Effector memory CD8-positive, alpha-beta T cell (primary cell): ENCODE measurements at regions not wholly inside any gene's neighbourhood (a gene's known extent, or its start where the extent isn't known, plus 50 kb on each side); places are given as distances from the start of the nearest gene placed in this dataset.

Source experiments
- ATAC-seq: fragments of 150-1000 bp; cut with Tn5 transposase; replicated peaks from 2 replicates; pipeline ENCODE4 v1.10.0; 2021; ENCODE audit warnings: mild to moderate bottlenecking, moderate library complexity
- DNase-seq, 3 experiments: peaks; one replicate each; pipeline ENCODE4 v3.0.0; 2021
- H3K27ac Mint-ChIP-seq, 2 donors: one replicate each; pipeline ENCODE4 v1.8.0; 2022; ENCODE audit warnings: mild to moderate bottlenecking in 2 of 2, mixed read lengths in 2 of 2, moderate library complexity in 2 of 2
- H3K27me3 Mint-ChIP-seq, 2 donors: one replicate each; pipeline ENCODE4 v1.8.0; 2022; ENCODE audit warnings: mixed read lengths in 2 of 2
- H3K36me3 Mint-ChIP-seq: one replicate; pipeline ENCODE4 v1.8.0; 2022; ENCODE audit warnings: mild to moderate bottlenecking, moderate library complexity, mixed read lengths; ENCODE audit not compliant: insufficient read depth
- H3K4me1 Mint-ChIP-seq, 2 donors: one replicate each; pipeline ENCODE4 v1.8.0; 2022; ENCODE audit warnings: low read depth in 2 of 2, mixed read lengths in 2 of 2
- H3K4me3 Mint-ChIP-seq, 2 donors: one replicate each; pipeline ENCODE4 v1.8.0; 2022; ENCODE audit warnings: mild to moderate bottlenecking in 2 of 2, mixed read lengths in 2 of 2, moderate library complexity in 2 of 2
- H3K9me3 Mint-ChIP-seq, 2 donors: one replicate each; pipeline ENCODE4 v1.8.0; 2022; ENCODE audit warnings: mixed read lengths in 2 of 2

GRCh38 chr12:114784526-114784925, 100.6 kb upstream of the TBX3 start:
- Mint-ChIP-seq H3K4me1 (no peaks in the 10 kb centered on the region), H3K27me3 (no peaks in the 10 kb centered on the region), H3K9me3 (peaks cover 0 to 4% of the 10 kb centered on the region in 2 donors), H3K36me3 (no peaks in the 10 kb centered on the region), H3K27ac (no peak overlapping the region), H3K4me3 (no peak overlapping the region)
- ATAC-seq (no peak), DNase-seq (no peak)

- ATAC-seq = no peak
- Mint-ChIP-seq H3K9me3 (peaks cover 0 to 4% of the 10 kb centered on the region in 2 donors), H3K27me3 (no peaks in the 10 kb centered on the region), H3K4me3 (no peak overlapping the region), H3K4me1 (no peaks in the 10 kb centered on the region), H3K27ac (no peak overlapping the region), H3K36me3 (no peaks in the 10 kb centered on the region)
- DNase-seq = no peak
Measured at GRCh38 chr12:114783089-114783618, 99.2 kb upstream of the TBX3 start.

GRCh38 chr12:114780746-114781399, 96.9 kb upstream of the TBX3 start:
- peaks cover 0 to 4% of the 10 kb centered on the region in 2 donors for H3K9me3 Mint-ChIP-seq

GRCh38 chr12:114779647-114780046, 95.7 kb upstream of the TBX3 start:
- Mint-ChIP-seq H3K27ac (no peak overlapping the region), H3K27me3 (no peaks in the 10 kb centered on the region), H3K9me3 (peaks cover 0 to 4% of the 10 kb centered on the region in 2 donors), H3K4me3 (no peak overlapping the region), H3K36me3 (no peaks in the 10 kb centered on the region), H3K4me1 (no peaks in the 10 kb centered on the region)
- DNase-seq = no peak
- ATAC-seq = no peak

More at GRCh38 chr12:114780746-114781399, 96.9 kb upstream of the TBX3 start:
- Mint-ChIP-seq H3K27me3 (no peaks in the 10 kb centered on the region), H3K4me1 (no peaks in the 10 kb centered on the region), H3K4me3 (no peak overlapping the region), H3K27ac (no peak overlapping the region), H3K36me3 (no peaks in the 10 kb centered on the region)
- ATAC-seq (no peak), DNase-seq (no peak)

GRCh38 chr12:114779186-114779585, 95.2 kb upstream of the TBX3 start:
- DNase-seq = no peak
- Mint-ChIP-seq H3K4me1 (no peaks in the 10 kb centered on the region), H3K36me3 (no peaks in the 10 kb centered on the region), H3K27ac (no peak overlapping the region), H3K4me3 (no peak overlapping the region), H3K27me3 (no peaks in the 10 kb centered on the region), H3K9me3 (peaks cover 0 to 4% of the 10 kb centered on the region in 2 donors)
- no peak for ATAC-seq

- H3K9me3 Mint-ChIP-seq = peaks cover 0 to 4% of the 10 kb centered on the region in 2 donors
- H3K4me1 Mint-ChIP-seq = no peaks in the 10 kb centered on the region
- no peaks in the 10 kb centered on the region for H3K27me3 Mint-ChIP-seq
- DNase-seq (no peak), ATAC-seq (no peak)
- no peaks in the 10 kb centered on the region for H3K36me3 Mint-ChIP-seq
- no peak overlapping the region for H3K27ac Mint-ChIP-seq
- no peak overlapping the region for H3K4me3 Mint-ChIP-seq
Measured at GRCh38 chr12:114776731-114777442, 92.9 kb upstream of the TBX3 start.

- no peak overlapping the region for H3K27ac Mint-ChIP-seq
- ATAC-seq (no peak), DNase-seq (no peak)
- no peak overlapping the region for H3K4me3 Mint-ChIP-seq
- no peaks in the 10 kb centered on the region for H3K4me1 Mint-ChIP-seq
- H3K9me3 Mint-ChIP-seq = peaks cover 0 to under 1% of the 10 kb centered on the region in 2 donors
- H3K36me3 Mint-ChIP-seq = no peaks in the 10 kb centered on the region
- H3K27me3 Mint-ChIP-seq = no peaks in the 10 kb centered on the region
Measured at GRCh38 chr12:114774699-114775098, 90.7 kb upstream of the TBX3 start.

GRCh38 chr12:114774197-114774596, 90.2 kb upstream of the TBX3 start:
- no peak for DNase-seq
- H3K27ac Mint-ChIP-seq = no peak overlapping the region
- no peaks in the 10 kb centered on the region for H3K27me3 Mint-ChIP-seq
- H3K9me3 Mint-ChIP-seq = no peaks in the 10 kb centered on the region
- H3K36me3 Mint-ChIP-seq = no peaks in the 10 kb centered on the region
- no peak overlapping the region for H3K4me3 Mint-ChIP-seq
- no peak for ATAC-seq
- H3K4me1 Mint-ChIP-seq = no peaks in the 10 kb centered on the region

GRCh38 chr12:114770323-114770722, 86.3 kb upstream of the TBX3 start:
- Mint-ChIP-seq H3K27me3 (no peaks in the 10 kb centered on the region), H3K36me3 (no peaks in the 10 kb centered on the region), H3K4me3 (no peak overlapping the region), H3K27ac (no peak overlapping the region), H3K4me1 (no peaks in the 10 kb centered on the region), H3K9me3 (peaks cover 0 to 7% of the 10 kb centered on the region in 2 donors)
- DNase-seq (no peak), ATAC-seq (no peak)

GRCh38 chr12:114769634-114770033, 85.7 kb upstream of the TBX3 start:
- no peak overlapping the region for H3K27ac Mint-ChIP-seq
- H3K4me3 Mint-ChIP-seq = no peak overlapping the region
- no peaks in the 10 kb centered on the region for H3K36me3 Mint-ChIP-seq
- DNase-seq = no peak
- H3K4me1 Mint-ChIP-seq = no peaks in the 10 kb centered on the region
- no peak for ATAC-seq
- no peaks in the 10 kb centered on the region for H3K27me3 Mint-ChIP-seq
- peaks cover 0 to 7% of the 10 kb centered on the region in 2 donors for H3K9me3 Mint-ChIP-seq

- Mint-ChIP-seq H3K4me1 (no peaks in the 10 kb centered on the region), H3K36me3 (no peaks in the 10 kb centered on the region), H3K27me3 (no peaks in the 10 kb centered on the region), H3K27ac (no peak overlapping the region), H3K4me3 (no peak overlapping the region), H3K9me3 (peaks cover 0 to 8% of the 10 kb centered on the region in 2 donors)
- DNase-seq (no peak), ATAC-seq (no peak)
Measured at GRCh38 chr12:114767906-114768722, 84.1 kb upstream of the TBX3 start.

GRCh38 chr12:114767084-114767760, 83.2 kb upstream of the TBX3 start:
- H3K4me1 Mint-ChIP-seq = no peaks in the 10 kb centered on the region
- H3K27me3 Mint-ChIP-seq = no peaks in the 10 kb centered on the region
- H3K36me3 Mint-ChIP-seq = no peaks in the 10 kb centered on the region
- H3K9me3 Mint-ChIP-seq = peaks cover 0 to 8% of the 10 kb centered on the region in 2 donors
- DNase-seq = no peak
- H3K27ac Mint-ChIP-seq = no peak overlapping the region
- no peak for ATAC-seq
- no peak overlapping the region for H3K4me3 Mint-ChIP-seq
